Astrocyte of the spinal cord (primary cell): ENCODE measurements at regions not wholly inside any gene's neighbourhood (a gene's known extent, or its start where the extent isn't known, plus 50 kb on each side); places are given as distances from the start of the nearest gene placed in this dataset.

Experiments used
- DNase-seq: peaks from one replicate; pipeline ENCODE4 v3.0.0; 2011; ENCODE audit warnings: low read depth, low spot score
- H3K4me3 ChIP-seq: 2 replicates; pipeline ENCODE4 v1.5.1; 2011; ENCODE audit warnings: low read depth, mild to moderate bottlenecking, low read length, moderate library complexity
- CTCF ChIP-seq: IDR thresholded peaks from 2 replicates; pipeline ENCODE4 v1.5.1; 2012; ENCODE audit warnings: low read depth, mild to moderate bottlenecking, low read length, inconsistent platforms
- in situ Hi-C: cut with HindIII; loops from 2 replicates; pipeline ENCODE4 v1.10.0; 2017; ENCODE audit warnings: low sequenced_read_pairs

GRCh38 chr13:64959276-64959675 lies 2270.9 kb downstream of the PCDH9 start:
- no peak for DNase-seq
- in situ Hi-C loops = no loop called here
- H3K4me3 ChIP-seq = no peak overlapping the region
- no peak for TF ChIP-seq CTCF

- in situ Hi-C loops = no loop called here
- no peak for DNase-seq
- H3K4me3 ChIP-seq = no peak overlapping the region
- no peak for TF ChIP-seq CTCF
Measured at GRCh38 chr13:64958106-64958505, 2272.0 kb downstream of the PCDH9 start.

GRCh38 chr13:64938660-64939059 lies 2291.5 kb downstream of the PCDH9 start:
- in situ Hi-C loops = no loop called here
- H3K4me3 ChIP-seq = no peak overlapping the region
- TF ChIP-seq CTCF = no peak
- no peak for DNase-seq

- H3K4me3 ChIP-seq = no peak overlapping the region
- no peak for TF ChIP-seq CTCF
- in situ Hi-C loops = no loop called here
- no peak for DNase-seq
Measured at GRCh38 chr13:64937302-64937701, 2292.8 kb downstream of the PCDH9 start.

- in situ Hi-C loops = no loop called here
- no peak for TF ChIP-seq CTCF
- H3K4me3 ChIP-seq = no peak overlapping the region
- DNase-seq = no peak
Measured at GRCh38 chr13:64936879-64937278, 2293.3 kb downstream of the PCDH9 start.

- no peak overlapping the region for H3K4me3 ChIP-seq
- in situ Hi-C loops = no loop called here
- no peak for DNase-seq
- TF ChIP-seq CTCF = no peak
Measured at GRCh38 chr13:64935441-64935840, 2294.7 kb downstream of the PCDH9 start.

GRCh38 chr13:64934569-64935362 lies 2295.4 kb downstream of the PCDH9 start:
- no peak overlapping the region for H3K4me3 ChIP-seq
- in situ Hi-C loops = no loop called here
- no peak for TF ChIP-seq CTCF
- DNase-seq = no peak
